HCT116 (cell line): ENCODE measurements at regions not wholly inside any gene's neighbourhood (a gene's known extent, or its start where the extent isn't known, plus 50 kb on each side); places are given as distances from the start of the nearest gene placed in this dataset.

Experiments
- ATAC-seq: fragments of 200-7000 bp; cut with Tn5 transposase; 2 replicates; pipeline ENCODE4 v1.9.1; 2020; ENCODE audit warnings: mild to moderate bottlenecking, moderate library complexity
- BruUV-seq: library from RNA; stranded (reverse); fragments of 400-500 nt; replicated peaks from 2 replicates; lab custom pipeline; 2021; lab: Mats Ljungman, UMichigan
- CTCF ChIA-PET: fragments of 300-600 bp; sonication (Branson Sonifier 250); formaldehyde crosslinking; loops from one replicate; lab custom pipeline; 2021; ENCODE audit warnings: antibody characterized with exemption; lab: Charles Lee
- POLR2A ChIA-PET: fragments of 300-600, 350-600 bp; sonication (Branson Sonifier 250); formaldehyde crosslinking; loops from one replicate; lab custom pipeline; 2021; ENCODE audit warnings: antibody characterized with exemption; lab: Charles Lee
- RAD21 ChIA-PET, 2 experiments: fragments of 300-600 bp; sonication (Branson Sonifier 250); formaldehyde crosslinking; loops; one replicate each; lab custom pipeline; 2023; ENCODE audit warnings: low total read pairs in 2 of 2; ENCODE audit not compliant: uncharacterized antibody in 2 of 2, unreplicated experiment in 2 of 2, low non-redundant PET in 1 of 2; lab: Charles Lee
- DNase-seq: peaks from one replicate; pipeline ENCODE4 v3.0.0-alpha.2; 2010; ENCODE audit warnings: low read depth, low spot score
- H2AFZ ChIP-seq: fragments of 200-600 bp; shearing (Covaris generic), sonication (generic); 2 replicates; pipeline ENCODE4 v1.6.1; 2017; ENCODE audit warnings: low read depth, mixed run types, mixed read lengths, antibody characterized with exemption, low read length; ENCODE audit not compliant: poor library complexity, severe bottlenecking
- H3K27ac ChIP-seq: 2 replicates; pipeline ENCODE4 v1.5.1; 2012; ENCODE audit warnings: low read depth, low read length
- H3K27me3 ChIP-seq: fragments of 200-600 bp; sonication (generic); 2 replicates; pipeline ENCODE4 v1.6.1; 2016; ENCODE audit warnings: mixed run types, low read length, mixed read lengths; ENCODE audit not compliant: insufficient read depth
- H3K36me3 ChIP-seq, 2 experiments: fragments of 200-500 bp in 1 of 2; fragments of 200-600 bp in 1 of 2; sonication (Bioruptor generic) in 1 of 2; sonication (generic) in 1 of 2; 2 replicates each; pipeline versions ENCODE4 v1.5.1 to v1.6.1; 2014 to 2016; ENCODE audit warnings: low read length in 2 of 2, inconsistent platforms in 1 of 2, mixed read lengths in 1 of 2, mixed run types in 1 of 2; ENCODE audit not compliant: insufficient read depth in 2 of 2, control insufficient read depth in 1 of 2
- H3K4me1 ChIP-seq, 2 experiments: fragments of 200-600 bp in 1 of 2; sonication (generic) in 1 of 2; 2 replicates each; pipeline versions ENCODE4 v1.5.1 to v1.6.1; 2012 to 2017; ENCODE audit warnings: low read length in 2 of 2, inconsistent platforms in 1 of 2, mild to moderate bottlenecking in 1 of 2, mixed read lengths in 1 of 2, mixed run types in 1 of 2, moderate library complexity in 1 of 2; ENCODE audit not compliant: insufficient read depth in 2 of 2, control insufficient read depth in 1 of 2
- H3K4me2 ChIP-seq: fragments of 200-600 bp; sonication (generic); 2 replicates; pipeline ENCODE4 v1.6.1; 2017; ENCODE audit warnings: mixed run types, low read length, mixed read lengths
- H3K4me3 ChIP-seq, 2 experiments: fragments of 200-600 bp in 1 of 2; sonication (generic) in 1 of 2; replicated peaks in 1 of 2; 2 replicates each; pipeline ENCODE4 v1.5.1; 2011 to 2016; ENCODE audit warnings: low read length in 2 of 2, control low read depth in 1 of 2, low read depth in 1 of 2, mild to moderate bottlenecking in 1 of 2, mixed read lengths in 1 of 2, mixed run types in 1 of 2
- H3K79me2 ChIP-seq: fragments of 200-600 bp; sonication (generic); 2 replicates; pipeline ENCODE4 v1.6.1; 2017; ENCODE audit warnings: mild to moderate bottlenecking, mixed run types, low read length, moderate library complexity, mixed read lengths; ENCODE audit not compliant: insufficient read depth
- H3K9ac ChIP-seq: fragments of 200-600 bp; sonication (generic); 2 replicates; pipeline ENCODE4 v1.6.1; 2016; ENCODE audit warnings: low read length, mixed read lengths
- H3K9me2 ChIP-seq: fragments of 200-600 bp; sonication (generic), shearing (Covaris generic); 2 replicates; pipeline ENCODE4 v1.6.1; 2017; ENCODE audit warnings: mixed run types, mild to moderate bottlenecking, moderate library complexity; ENCODE audit not compliant: insufficient read depth
- H3K9me3 ChIP-seq, 2 experiments: fragments of 200-500 bp in 1 of 2; fragments of 200-600 bp in 1 of 2; sonication (Bioruptor generic) in 1 of 2; sonication (generic) in 1 of 2; 2 replicates each; pipeline ENCODE4 v1.6.1; 2014 to 2017; ENCODE audit warnings: low read length in 2 of 2, mixed read lengths in 2 of 2, inconsistent platforms in 1 of 2, low read depth in 1 of 2, mild to moderate bottlenecking in 1 of 2, mixed run types in 1 of 2, moderate library complexity in 1 of 2; ENCODE audit not compliant: control insufficient read depth in 1 of 2, insufficient read depth in 1 of 2
- H4K20me1 ChIP-seq: fragments of 200-600 bp; sonication (generic), shearing (Covaris generic); 2 replicates; pipeline ENCODE4 v1.6.1; 2017; ENCODE audit warnings: mixed run types, mild to moderate bottlenecking, moderate library complexity; ENCODE audit not compliant: insufficient read depth
- ATF3 ChIP-seq: IDR thresholded peaks from 2 replicates; pipeline ENCODE4 v1.6.1; 2012
- CEBPB ChIP-seq: IDR thresholded peaks from 2 replicates; pipeline ENCODE4 v1.6.1; 2012; ENCODE audit warnings: low read depth
- ELF1 ChIP-seq: IDR thresholded peaks from 2 replicates; pipeline ENCODE4 v1.6.1; 2012; ENCODE audit warnings: low read depth, borderline replicate concordance
- EZH2 ChIP-seq: fragments of 200-600 bp; sonication (generic); IDR thresholded peaks from 2 replicates; pipeline ENCODE4 v1.6.1; 2017; ENCODE audit warnings: antibody characterized with exemption, mixed run types
- EZH2phosphoT487 ChIP-seq: fragments of 200-600 bp; IDR thresholded peaks from 2 replicates; pipeline ENCODE4 v1.6.1; 2018; ENCODE audit warnings: antibody characterized with exemption, borderline replicate concordance
- JUND ChIP-seq: IDR thresholded peaks from 2 replicates; pipeline ENCODE4 v1.6.1; 2012
- MAX ChIP-seq: IDR thresholded peaks from 2 replicates; pipeline ENCODE4 v1.6.1; 2012
- POLR2A ChIP-seq: IDR thresholded peaks from 2 replicates; pipeline ENCODE4 v1.7.0; 2011; ENCODE audit warnings: borderline replicate concordance; ENCODE audit not compliant: insufficient read depth, insufficient read length; ENCODE audit errors: extremely low read depth
- POLR2AphosphoS5 ChIP-seq: IDR thresholded peaks from 2 replicates; pipeline ENCODE4 v1.6.1; 2011; ENCODE audit warnings: mild to moderate bottlenecking, low read depth, low read length, moderate library complexity
- RAD21 ChIP-seq: IDR thresholded peaks from 2 replicates; pipeline ENCODE4 v1.6.1; 2012; ENCODE audit warnings: low read depth, mild to moderate bottlenecking
- REST ChIP-seq: IDR thresholded peaks from 2 replicates; pipeline ENCODE4 v1.6.1; 2012; ENCODE audit warnings: low read depth
- SIN3A ChIP-seq: IDR thresholded peaks from 2 replicates; pipeline ENCODE4 v1.6.1; 2012; ENCODE audit warnings: low read depth
- YY1 ChIP-seq: IDR thresholded peaks from 2 replicates; pipeline ENCODE4 v1.6.1; 2011; ENCODE audit warnings: low read length, low read depth, moderate library complexity, mild to moderate bottlenecking; ENCODE audit not compliant: insufficient replicate concordance; ENCODE audit errors: extremely low read depth
- ZBTB33 ChIP-seq: IDR thresholded peaks from 2 replicates; pipeline ENCODE4 v1.6.1; 2011; ENCODE audit warnings: mild to moderate bottlenecking, low read length, moderate library complexity; ENCODE audit not compliant: insufficient replicate concordance; ENCODE audit errors: extremely low read depth
- ZFX ChIP-seq: fragments of 450-650 bp; IDR thresholded peaks from 2 replicates; pipeline ENCODE4 v1.6.1; 2017
- ZNF274 ChIP-seq: fragments of 200-500 bp; sonication (Bioruptor generic); IDR thresholded peaks from 2 replicates; pipeline ENCODE4 v1.6.1; 2014; ENCODE audit warnings: mild to moderate bottlenecking, low read depth, low read length, inconsistent platforms
- intact Hi-C: fragments of 100-400 bp; cut with micrococcal nuclease; formaldehyde crosslinking; loops from 2 replicates; pipeline ENCODE4 v1.10.0; 2022

- Histone ChIP-seq H3K4me3 (no peak overlapping the region), H3K4me1 (no peaks in the 10 kb centered on the region), H2AFZ (no peak overlapping the region), H3K4me2 (no peak overlapping the region), H3K36me3 (no peaks in the 10 kb centered on the region), H4K20me1 (no peaks in the 10 kb centered on the region), H3K27me3 (peaks cover 4% of the 10 kb centered on the region; the same call in 1 of the 2 replicates), H3K79me2 (no peaks in the 10 kb centered on the region), H3K9ac (no peak overlapping the region), H3K27ac (no peak overlapping the region), H3K9me3 (no peaks in the 10 kb centered on the region), H3K9me2 (no peaks in the 10 kb centered on the region)
- DNase-seq (no peak), ATAC-seq (no peak)
- CTCF ChIA-PET, result no interaction called here
- intact Hi-C loops, result no loop called here
- BruUV-seq, result no TSS peak
- POLR2A ChIA-PET, result no interaction called here
- RAD21 ChIA-PET, result no interaction called here
- TF ChIP-seq POLR2AphosphoS5 (no peak), YY1 (no peak), ELF1 (no peak), RAD21 (no peak), ATF3 (no peak), EZH2phosphoT487 (no peak), ZNF274 (no peak), MAX (no peak), POLR2A (no peak), EZH2 (no peak), SIN3A (no peak), CEBPB (no peak), REST (no peak), JUND (no peak), ZBTB33 (no peak), ZFX (no peak)
Measured at GRCh38 chrX:23511793-23512192, 155.5 kb upstream of the PRDX4 start.
